Kidney (tissue), 13 donors: ENCODE measurements at regions not wholly inside any gene's neighbourhood (a gene's known extent, or its start where the extent isn't known, plus 50 kb on each side); places are given as distances from the start of the nearest gene placed in this dataset.

Experiments
- DNase-seq, 5 donors: peaks; one replicate each; pipeline ENCODE4 v3.0.0-alpha.2; 2013 to 2020
- FAIRE-seq: peaks from 2 replicates; lab custom pipeline; 2012; peaks lifted over from hg19 to GRCh38; lab: Jason Lieb, UNC
- H3K27ac ChIP-seq, 2 donors: one replicate each; pipeline ENCODE4 v1.7.0; 2013; ENCODE audit warnings: low read depth in 2 of 2, low read length in 2 of 2, inconsistent platforms in 1 of 2
- H3K27me3 ChIP-seq: one replicate; pipeline ENCODE4 v1.7.1; 2013; ENCODE audit warnings: low read length, inconsistent platforms; ENCODE audit not compliant: control insufficient read depth, insufficient read depth
- H3K36me3 ChIP-seq, 3 donors: one replicate each; pipeline versions ENCODE4 v1.7.0 to v1.7.1; 2013; ENCODE audit warnings: low read length in 3 of 3, control low read depth in 1 of 3, inconsistent platforms in 1 of 3; ENCODE audit not compliant: insufficient read depth in 3 of 3, control insufficient read depth in 2 of 3
- H3K4me1 ChIP-seq, 3 donors: one replicate each; pipeline versions ENCODE4 v1.7.0 to v1.7.1; 2013; ENCODE audit warnings: low read length in 3 of 3, inconsistent platforms in 1 of 3, low read depth in 1 of 3; ENCODE audit not compliant: control insufficient read depth in 2 of 3, insufficient read depth in 2 of 3
- H3K4me3 ChIP-seq, 3 donors: one replicate each; pipeline versions ENCODE4 v1.7.0 to v1.8.1; 2013; ENCODE audit warnings: low read length in 3 of 3, control low read depth in 1 of 3, inconsistent platforms in 1 of 3
- H3K9ac ChIP-seq, 3 donors: one replicate each; pipeline versions ENCODE4 v1.7.0 to v1.7.1; 2013; ENCODE audit warnings: low read length in 3 of 3, control low read depth in 1 of 3, inconsistent platforms in 1 of 3
- H3K9me3 ChIP-seq, 3 donors: one replicate each; pipeline versions ENCODE4 v1.7.0 to v1.7.1; 2013; ENCODE audit warnings: low read length in 3 of 3, control low read depth in 1 of 3, inconsistent platforms in 1 of 3; ENCODE audit not compliant: control insufficient read depth in 2 of 3, insufficient read depth in 1 of 3
- CTCF ChIP-seq: IDR thresholded peaks from 3 replicates; pipeline ENCODE4 v1.5.1; 2012; ENCODE audit warnings: mild to moderate bottlenecking, moderate library complexity, borderline replicate concordance; ENCODE audit not compliant: insufficient read depth; ENCODE audit errors: extremely low read depth
- intact Hi-C: fragments of 100-400 bp; cut with DNase I; formaldehyde crosslinking; loops from one replicate; pipeline ENCODE4 v1.11.1; 2022
- donor health status: control.
- donor health status: control.
- donor health status: control.
- donor health status: control.
- donor health status: control.
- donor health status: DM: yes; HTN: yes; CAD: no.
- donor health status: Normal renal cell carcinoma (clear cell type).

GRCh38 chr11:37078521-37078920 lies 480.5 kb upstream of the RAG2 start:
- Histone ChIP-seq H3K4me1 (no peaks in the 10 kb centered on the region), H3K4me3 (no peak overlapping the region), H3K36me3 (no peaks in the 10 kb centered on the region), H3K27ac (no peak overlapping the region), H3K9ac (no peak overlapping the region), H3K27me3 (no peaks in the 10 kb centered on the region), H3K9me3 (no peaks in the 10 kb centered on the region)
- TF ChIP-seq CTCF, result no peak
- intact Hi-C loops, result no loop called here
- DNase-seq, result peak in 3 of 5 donors; percentile 14 to 90 (median 58)
- no peak for FAIRE-seq

- no peaks in the 10 kb centered on the region for H3K9me3 ChIP-seq
Measured at GRCh38 chr11:37076866-37077265, 478.8 kb upstream of the RAG2 start.

GRCh38 chr11:37072538-37073055 lies 474.6 kb upstream of the RAG2 start:
- no peaks in the 10 kb centered on the region for H3K27me3 ChIP-seq
- FAIRE-seq, result no peak
- no peaks in the 10 kb centered on the region for H3K36me3 ChIP-seq
- no peak overlapping the region for H3K4me3 ChIP-seq
- no peak overlapping the region for H3K9ac ChIP-seq
- TF ChIP-seq CTCF, result no peak
- intact Hi-C loops, result no loop called here
- no peaks in the 10 kb centered on the region for H3K4me1 ChIP-seq
- DNase-seq, result no peak
- no peak overlapping the region for H3K27ac ChIP-seq
- no peaks in the 10 kb centered on the region for H3K9me3 ChIP-seq

More at GRCh38 chr11:37076866-37077265, 478.8 kb upstream of the RAG2 start:
- Histone ChIP-seq H3K36me3 (no peaks in the 10 kb centered on the region), H3K27ac (no peak overlapping the region), H3K27me3 (no peaks in the 10 kb centered on the region), H3K9ac (no peak overlapping the region), H3K4me1 (no peaks in the 10 kb centered on the region), H3K4me3 (no peak overlapping the region)
- intact Hi-C loops, result no loop called here
- peak in 2 of 5 donors; percentile 31 for DNase-seq
- FAIRE-seq, result no peak
- no peak for TF ChIP-seq CTCF

- FAIRE-seq (no peak), DNase-seq (no peak)
- intact Hi-C loops, result no loop called here
- Histone ChIP-seq H3K27me3 (no peaks in the 10 kb centered on the region), H3K27ac (no peak overlapping the region), H3K36me3 (no peaks in the 10 kb centered on the region), H3K4me1 (no peaks in the 10 kb centered on the region), H3K4me3 (no peak overlapping the region), H3K9me3 (no peaks in the 10 kb centered on the region), H3K9ac (no peak overlapping the region)
- TF ChIP-seq CTCF, result no peak
Measured at GRCh38 chr11:37050311-37050710, 452.3 kb upstream of the RAG2 start.
